NCI-H1105 treated with DMSO at 0.1 percent for 48 hours (cell line): ENCODE measurements at regions not wholly inside any gene's neighbourhood (a gene's known extent, or its start where the extent isn't known, plus 50 kb on each side); places are given as distances from the start of the nearest gene placed in this dataset.
"Not testable (repeated sequence)": the region's sequence is repeated elsewhere in the genome, so short reads cannot be mapped to it uniquely, and the experiment has no call there.

ENCODE experiments used
- DNase-seq: peaks from one replicate; lab custom pipeline; 2025; lab: John Stamatoyannopoulos, UW

DNA sequence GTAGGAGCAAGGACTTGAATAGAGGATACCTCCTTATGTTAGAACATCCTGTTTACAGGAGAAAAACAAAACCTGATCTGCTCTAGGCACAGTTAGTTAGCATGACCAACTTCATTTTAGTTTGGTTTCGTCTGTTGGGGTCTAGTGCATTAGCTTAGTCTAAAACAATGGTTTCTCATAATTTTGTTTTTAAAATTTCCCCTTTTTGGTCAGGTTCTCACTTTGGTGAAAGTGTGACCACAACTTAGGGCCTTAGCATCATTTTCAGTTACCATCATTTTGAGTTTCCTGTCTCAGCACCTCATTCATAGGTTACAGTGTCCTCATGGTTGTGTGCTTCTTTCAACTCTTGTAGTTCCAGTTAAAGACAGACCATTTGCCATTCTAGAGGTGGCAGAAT, 1277.0 kb upstream of the SLC39A10 start:
- DNase-seq, result no peak

DNA sequence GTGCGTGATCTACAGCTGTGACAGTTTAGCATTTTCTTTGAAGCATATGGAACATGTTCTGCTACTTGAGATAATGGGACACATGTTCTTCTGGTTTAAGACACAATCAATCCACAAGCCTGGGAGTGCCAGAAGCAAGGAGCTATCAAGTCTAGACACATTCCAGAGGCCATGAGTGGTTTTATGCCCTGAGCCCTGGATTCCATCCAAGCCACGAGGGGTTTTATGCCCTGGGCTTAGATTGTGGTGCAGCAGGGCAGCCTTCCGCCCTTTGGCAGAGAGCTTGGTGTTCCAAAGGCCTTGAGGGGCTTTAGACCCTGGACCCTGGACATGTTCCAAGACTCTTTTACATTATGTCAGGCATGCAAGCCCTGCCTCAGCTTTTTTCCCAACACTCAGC, 1289.6 kb upstream of the SLC39A10 start:
- DNase-seq, result peak; percentile 77

DNA sequence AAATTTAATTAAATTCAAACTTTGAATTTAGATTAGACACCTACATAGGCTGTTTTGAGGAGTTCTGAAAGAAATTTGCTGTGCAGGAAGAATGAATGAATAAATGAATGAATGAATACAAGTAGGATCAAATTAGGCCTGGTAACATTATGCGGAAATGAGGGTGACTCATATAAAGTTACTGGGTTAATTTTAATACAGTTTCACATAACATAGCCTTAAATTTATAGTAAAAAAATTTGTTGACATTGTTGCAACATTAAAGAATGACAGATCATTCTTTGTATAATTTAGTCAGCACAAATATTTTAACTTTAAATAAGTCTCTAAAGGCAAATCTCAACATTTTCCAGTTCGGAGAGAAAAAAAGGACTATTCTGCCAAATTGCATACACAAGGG, 1293.1 kb upstream of the SLC39A10 start:
- no peak for DNase-seq

DNA sequence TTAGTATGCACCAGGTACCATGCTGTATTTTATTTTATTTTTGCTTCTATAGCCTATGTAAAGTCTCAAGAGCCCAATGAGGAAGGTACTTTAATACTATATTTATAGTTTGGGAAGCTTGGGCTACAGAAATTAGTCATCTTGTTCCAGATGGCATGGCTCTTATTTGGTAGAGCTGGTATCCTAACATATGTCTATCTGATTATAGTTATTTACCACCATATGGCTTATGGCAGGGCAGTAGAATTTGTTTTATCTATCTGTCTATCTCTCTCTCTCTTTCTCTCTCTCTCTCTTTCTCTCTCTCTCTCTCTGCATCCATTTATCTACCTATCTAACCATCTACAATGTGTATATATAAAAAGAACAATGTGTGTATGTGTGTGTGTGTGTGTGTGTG, 1293.7 kb upstream of the SLC39A10 start:
- DNase-seq, result no peak

DNA sequence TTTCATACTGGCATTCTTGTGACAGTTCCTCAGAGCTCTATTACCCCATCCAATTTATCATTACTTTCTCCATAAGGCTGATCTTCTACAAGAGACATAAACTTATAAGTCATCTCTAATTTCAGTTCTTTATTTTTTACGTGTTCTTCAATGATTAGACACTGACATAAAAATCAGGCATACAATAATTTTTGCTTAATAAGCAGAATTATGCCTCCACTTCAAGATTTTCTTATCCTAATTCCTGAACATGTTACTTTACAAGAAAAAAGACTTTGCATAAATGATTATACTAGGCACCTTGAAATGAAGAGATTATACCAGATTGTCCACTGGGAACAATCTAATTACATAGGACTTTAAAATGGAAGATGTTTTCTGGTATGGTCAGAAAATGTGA, 1304.5 kb upstream of the SLC39A10 start:
- DNase-seq, result no peak

DNA sequence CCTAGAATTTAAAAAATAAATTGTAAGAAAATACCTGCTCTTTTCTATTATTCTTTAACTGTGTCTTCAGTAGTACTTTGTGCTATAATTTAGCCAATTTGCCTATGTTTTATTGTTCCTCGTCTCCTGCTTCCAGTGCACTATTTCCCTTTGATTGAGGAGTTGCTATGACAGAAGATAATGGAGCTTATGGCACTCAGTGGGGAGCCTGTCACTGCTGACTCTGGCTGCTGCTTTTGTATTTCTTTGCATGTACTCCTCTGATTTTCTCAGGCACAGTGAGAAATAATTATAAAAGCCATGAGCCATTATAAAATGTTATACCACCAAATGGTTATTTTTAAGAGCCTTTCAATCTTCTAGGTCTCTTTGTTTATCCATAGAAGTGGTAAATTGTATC, 1310.8 kb upstream of the SLC39A10 start:
- peak; percentile 86 for DNase-seq

DNA sequence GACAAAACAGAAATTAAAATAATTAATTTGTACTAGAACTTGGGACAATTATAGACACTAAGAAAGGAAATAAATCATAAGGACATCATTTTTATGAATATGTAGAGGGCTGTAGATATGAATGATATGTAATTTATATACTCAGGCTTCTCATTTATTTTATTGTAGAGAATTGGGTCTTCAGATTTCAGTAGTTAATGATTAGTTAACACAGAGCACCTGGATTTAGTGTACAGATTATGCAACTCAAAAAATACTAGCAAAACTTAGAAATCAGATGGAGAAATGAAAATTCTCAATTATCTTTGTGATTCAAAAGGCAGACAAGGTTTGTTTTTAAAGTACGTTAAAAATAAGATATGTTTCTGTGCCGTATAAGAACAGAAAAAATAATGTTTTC, 1311.7 kb upstream of the SLC39A10 start:
- DNase-seq, result peak; percentile 83

DNA sequence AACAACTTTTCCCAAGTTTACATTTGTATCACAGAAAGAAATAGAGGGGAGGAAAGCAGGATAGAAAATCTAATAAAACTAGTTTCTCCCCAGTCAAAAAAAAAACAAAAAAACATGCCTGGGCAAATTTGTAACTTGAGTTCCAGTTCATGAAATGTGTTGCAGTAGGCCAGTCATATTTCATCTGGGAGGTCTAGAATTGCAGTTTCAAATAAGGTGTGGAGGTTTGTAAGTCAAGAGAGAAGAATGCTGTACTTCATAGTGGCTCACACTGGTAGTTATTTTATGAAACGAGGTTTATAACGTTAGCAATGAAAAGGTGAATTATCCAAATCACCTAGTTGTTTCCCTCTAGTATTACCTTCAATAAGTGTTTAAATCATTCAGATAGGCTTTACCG, 1313.9 kb upstream of the SLC39A10 start:
- DNase-seq, result peak; percentile 51

DNA sequence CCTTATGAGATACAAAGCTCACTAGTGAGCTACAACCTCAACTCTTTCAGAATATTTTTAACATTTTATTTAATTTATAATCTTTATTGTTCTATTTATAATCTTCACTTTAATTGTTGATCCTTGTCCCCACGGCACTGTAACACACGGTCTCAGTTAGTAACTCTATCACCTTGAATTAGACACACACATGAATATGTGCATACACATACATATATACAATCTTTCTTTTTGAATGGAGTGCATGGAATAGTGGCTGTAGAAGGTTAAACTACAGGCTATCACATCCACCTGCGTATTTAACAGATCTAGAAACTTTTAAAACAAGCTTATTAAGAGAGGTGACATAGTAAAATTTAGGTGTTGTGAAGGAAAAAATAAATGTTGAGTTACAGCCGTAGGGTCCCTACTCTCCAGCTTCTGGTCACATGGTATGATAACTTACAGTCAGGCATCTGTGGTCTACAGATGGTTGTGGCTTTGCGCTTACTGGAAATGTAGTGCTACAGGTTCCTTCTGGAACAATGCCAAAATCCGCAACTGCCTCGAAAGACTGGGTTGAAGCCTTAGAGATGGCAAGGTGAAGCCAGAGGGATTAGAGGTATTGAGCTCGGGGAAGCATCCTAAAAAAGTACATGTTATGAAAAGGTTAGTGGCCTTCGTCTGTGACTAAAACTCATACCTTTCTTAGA, 1324.1 kb upstream of the SLC39A10 start:
- no peak for DNase-seq

DNA sequence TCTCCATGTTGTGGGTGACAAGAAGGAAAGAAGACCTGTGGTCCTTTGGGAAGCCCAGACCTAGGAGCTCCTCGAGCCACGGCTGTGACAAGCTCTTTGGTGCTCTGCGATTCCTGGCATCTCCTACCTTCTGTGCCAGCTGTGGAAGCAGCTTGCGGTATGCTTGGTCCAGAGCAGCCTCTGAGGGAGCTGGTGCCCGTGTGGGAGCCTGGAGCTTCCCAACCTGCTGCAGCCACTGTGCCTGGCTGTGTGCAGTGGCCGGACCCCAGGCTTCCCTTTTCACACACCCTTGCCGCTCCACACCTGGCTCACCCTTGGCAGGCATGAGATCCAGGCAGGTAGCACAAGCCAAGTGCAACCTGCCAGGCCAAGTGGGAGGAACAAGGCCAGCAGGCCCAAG, 1328.6 kb upstream of the SLC39A10 start:
- DNase-seq, result no peak

DNA sequence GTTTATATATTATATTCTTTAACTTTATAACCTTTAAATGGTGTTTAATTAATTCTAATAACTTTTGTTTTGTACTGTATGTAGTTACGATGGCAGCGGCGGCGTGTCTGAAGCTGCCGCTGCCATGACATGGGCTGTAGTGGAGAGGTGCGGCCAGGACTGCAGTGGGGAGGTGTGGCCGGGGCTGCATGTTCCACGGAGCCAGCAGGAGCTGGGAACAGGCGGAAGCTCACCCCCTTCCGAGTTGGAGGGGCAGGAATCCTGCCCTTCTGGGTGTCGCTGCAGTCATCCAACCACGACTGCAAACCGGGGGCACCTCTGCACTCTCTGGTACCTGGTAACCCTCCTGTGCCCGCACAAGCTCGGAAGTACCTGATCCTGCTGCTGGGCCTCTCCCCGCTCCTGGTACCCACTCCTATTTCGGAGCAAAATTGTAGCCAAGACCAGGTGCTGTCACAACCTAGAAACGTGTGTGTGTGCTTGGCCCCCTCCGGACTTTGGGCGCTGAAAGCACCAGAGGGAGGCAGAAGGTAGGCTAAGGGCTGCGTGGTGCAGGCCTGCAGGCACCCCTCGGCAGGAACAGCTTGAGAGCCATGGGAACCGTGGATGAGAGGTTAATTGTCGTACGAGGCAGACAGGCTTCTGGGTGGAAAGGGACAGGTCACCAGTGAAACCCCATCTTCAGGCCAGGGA, 1329.7 kb upstream of the SLC39A10 start:
- no peak for DNase-seq

DNA sequence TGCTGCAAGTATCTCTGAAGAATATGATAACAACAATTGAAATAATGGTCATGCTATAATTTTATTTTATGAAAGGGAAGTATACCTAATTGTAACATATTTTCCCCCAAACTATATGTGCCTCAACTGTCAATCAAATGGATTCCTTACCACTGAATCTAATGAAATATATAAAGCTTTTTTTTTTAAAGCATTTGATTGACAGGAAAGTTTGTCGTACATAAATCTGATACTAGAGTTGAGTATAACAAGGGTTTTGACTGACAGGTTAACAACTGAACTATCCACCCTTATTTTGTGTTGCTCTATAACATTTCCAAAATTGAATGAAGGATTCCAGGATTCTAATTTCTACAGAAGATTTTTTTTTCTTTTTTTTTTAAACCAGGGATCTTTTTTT, 1333.3 kb upstream of the SLC39A10 start:
- DNase-seq, result no peak

DNA sequence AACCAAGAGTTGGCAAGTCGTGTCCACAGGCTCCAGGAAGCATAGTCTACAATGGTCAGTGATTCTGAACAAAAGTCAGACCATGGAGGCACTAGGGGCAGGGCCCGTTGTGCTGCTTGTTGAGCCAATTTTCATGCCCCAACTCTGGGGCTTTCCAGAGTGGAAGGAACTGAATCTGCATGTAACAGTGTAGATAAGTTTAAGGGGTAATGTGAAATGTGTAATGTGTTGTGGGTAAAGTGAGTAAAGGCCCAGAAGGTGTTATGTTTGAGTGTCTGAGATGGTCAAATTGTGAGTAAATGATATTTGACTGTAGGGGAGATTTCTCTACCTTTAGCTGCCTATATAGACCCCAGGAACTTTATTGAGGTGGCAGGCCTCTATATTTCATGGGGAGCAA, 1336.5 kb upstream of the SLC39A10 start:
- DNase-seq, result no peak

DNA sequence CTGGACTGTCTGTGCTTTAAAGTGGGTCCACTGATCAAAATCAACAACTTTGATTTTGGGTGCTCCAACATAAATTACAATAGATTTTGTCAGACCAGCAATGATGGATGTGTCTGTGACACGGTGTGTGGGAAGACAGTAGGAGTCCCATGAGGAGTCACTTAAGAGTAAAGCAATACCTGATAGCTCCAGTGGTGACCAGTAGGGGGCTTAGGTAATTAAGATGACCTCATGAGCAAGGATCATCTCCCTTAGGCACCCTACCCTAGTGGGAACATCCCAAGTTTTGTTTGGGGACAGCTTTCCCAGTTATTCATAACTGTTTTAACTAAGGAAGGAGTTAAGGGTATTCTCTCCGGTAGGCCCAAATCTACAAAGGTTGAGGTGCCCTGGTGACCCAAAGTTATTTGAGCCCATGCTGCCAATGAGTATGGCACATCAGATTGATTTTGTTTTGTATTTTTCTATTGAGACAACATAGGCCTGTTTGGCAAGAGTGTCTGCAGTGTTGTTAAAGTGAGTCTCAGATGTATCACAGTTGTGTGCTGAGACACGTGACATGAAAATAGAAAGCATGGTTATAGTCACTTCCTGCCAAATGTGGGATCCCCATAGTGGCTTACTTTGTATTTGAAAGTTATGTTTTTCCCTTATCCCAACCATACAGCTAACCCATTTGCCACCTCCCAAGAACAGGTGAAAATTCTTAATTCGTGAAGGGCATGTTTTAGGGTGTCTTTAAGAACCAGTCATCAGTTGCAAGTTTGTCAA, 1337.6 kb upstream of the SLC39A10 start:
- no peak for DNase-seq

DNA sequence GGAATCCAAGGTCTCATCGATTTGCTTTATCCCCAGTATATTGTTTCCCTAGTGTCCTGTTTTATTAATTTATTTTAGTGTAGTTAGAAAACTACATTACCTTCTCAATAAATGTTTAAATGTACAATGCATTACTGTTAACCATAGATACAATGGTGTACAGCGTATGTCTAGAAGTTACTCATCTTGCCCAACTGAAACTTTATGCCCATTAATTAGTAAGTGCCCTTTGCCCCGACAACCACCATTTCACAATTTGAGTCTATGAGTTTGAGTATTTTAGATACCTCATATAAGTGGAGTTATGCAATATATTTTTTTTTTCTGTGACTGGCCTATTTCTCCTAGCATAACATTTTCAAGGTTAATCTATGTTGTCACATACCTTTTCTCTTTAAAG, 1343.0 kb upstream of the SLC39A10 start:
- DNase-seq, result no peak

DNA sequence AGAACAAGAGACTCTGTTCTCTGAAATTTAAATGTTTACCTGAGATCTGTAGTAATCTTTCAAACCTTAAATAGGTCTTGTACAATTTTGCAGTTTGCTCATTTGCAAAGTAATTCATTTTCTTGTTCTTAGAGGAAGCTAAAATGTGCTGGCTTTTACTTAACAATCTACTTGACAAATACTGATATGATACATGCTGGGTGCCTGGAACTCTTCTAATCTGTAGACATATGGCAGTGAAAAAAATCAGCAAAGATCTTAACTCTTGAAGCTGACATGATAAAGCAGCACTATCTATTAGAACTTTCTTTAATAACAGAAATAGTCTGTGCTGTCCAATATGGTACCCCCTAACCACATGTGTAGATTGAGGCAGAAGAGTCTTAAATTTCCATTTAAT, 1352.8 kb upstream of the SLC39A10 start:
- no peak for DNase-seq

DNA sequence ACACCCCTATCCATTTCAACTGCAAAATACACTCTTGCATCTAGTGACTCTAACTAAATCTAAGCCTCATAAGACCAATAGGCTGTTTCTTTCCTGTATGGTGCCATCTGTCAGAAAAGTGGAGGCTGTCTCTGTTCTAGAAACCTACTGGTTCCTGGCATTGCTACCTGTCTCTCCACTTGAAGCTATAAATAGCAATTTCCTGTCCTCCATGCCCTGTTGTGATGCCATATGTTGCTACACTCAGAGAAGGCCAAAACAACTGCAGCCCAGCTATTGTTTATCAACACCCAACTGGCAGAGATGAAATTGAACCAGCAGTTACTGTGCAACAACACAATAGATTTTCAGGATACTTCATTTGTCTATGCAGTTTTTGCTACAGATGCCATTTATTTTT, 1355.1 kb upstream of the SLC39A10 start:
- peak; percentile 12 for DNase-seq

DNA sequence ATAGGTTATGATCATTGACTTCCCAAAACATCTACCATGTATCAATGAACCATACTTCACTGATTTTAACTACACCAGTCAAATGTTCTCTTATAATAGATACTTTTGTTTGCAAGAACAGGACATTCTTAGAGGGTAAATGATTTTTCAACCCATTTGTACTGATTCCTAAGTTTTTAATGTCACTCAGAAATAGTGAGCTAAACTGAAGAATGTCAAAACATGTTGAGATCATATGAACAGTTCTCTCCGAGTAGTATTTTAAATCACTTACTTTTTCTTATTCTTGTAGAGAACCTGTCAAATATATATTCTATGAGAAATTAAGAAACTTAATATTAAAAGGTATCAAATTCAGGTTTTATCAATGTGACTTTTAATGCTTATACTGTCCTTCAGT, 1362.9 kb upstream of the SLC39A10 start:
- DNase-seq, result no peak

DNA sequence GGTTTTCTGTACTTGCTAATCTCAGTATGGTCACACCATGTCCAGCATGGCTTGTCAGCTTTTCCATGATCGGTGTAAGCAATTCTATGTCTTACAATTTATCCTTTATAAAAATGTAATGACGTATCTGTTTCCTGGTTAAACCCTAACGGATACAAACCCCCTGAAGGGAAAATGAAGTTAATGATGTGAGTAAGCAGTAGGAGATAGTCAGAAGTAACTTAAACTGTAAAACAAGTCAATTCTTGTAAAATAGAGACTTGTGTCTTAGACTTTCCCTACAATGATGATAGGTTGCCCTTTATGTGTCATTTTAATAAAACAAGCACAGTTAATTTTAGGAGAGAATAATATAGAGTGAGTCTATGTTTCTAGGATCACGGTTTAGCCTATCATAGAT, 1365.9 kb upstream of the SLC39A10 start:
- no peak for DNase-seq

DNA sequence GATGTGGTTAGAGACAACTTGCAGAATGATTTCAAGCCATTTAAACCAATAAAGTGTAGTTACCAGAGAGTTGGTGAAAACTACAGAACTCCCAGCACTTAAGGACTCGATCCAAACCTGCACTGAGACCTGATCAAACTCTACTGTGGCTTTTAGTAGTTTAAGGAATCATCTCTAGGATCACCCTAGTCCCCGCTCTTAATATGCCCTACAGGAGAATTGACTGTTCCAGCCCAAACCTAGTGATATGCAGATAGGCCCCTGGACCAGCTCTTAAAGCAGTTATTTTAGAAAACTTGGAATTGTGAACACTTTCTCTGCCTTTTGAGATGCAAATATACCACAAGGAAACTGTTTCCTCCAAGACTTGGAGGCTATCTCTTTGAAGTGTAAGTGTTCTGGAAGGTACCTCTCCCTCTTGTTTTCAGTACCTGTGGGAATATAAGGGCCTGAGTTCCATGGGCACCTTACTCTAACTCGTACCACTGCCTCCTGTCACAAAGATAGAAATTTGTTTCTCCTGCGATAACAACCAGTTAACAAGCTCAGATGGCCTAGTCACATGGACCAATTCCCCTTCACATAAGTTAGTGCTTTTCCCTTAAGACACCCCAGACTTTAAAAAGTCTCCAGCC, 1367.2 kb upstream of the SLC39A10 start:
- no peak for DNase-seq

DNA sequence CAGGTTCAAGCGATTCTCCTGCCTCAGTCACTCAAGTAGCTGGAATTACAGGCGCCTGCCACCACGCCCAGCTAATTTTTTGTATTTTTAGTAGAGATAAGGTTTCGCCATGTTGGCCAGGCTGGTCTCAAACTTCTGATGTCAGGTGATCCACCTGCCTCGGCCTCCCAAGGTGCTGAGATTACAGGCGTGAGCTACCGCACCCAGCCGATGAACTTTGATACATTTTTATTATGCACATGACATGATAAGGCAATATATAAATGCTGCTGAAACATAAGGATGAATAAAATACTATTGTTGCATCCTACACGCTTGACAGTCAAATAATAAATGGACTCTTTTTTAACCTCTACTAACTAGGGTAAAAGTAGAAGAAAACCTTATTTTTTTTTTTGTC, 1380.4 kb upstream of the SLC39A10 start:
- DNase-seq, result not testable (repeated sequence)

DNA sequence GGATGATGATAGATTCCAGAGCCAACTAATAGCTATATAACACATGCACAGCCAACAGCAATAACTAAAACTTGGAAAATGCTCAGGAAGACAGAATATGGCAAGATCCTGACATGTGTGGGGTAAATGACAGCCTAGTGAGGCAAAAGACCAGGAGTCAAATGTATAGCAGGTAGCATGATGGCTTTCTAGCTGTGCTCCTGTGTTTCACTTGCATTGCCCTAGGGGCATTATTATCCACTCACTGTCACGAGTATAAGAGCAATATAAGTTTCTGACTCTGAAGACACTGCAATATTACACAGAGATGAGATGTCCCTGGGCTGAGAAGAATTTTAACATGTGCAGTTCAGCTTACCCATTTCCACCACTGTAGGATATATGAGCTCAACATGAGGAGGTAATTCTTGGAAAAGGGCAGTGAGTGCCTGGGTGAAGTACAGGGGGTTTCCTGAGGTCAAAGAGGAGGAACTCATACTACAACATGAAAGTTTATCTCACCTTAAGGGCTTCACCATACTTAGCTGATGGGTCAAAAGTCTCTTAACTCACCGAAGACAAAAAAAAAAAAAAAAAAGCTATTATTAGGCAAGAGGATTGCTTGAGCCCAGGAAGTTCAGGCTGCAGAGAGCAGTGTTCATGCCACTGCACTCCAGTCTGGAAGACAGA, 1385.6 kb upstream of the SLC39A10 start:
- DNase-seq, result no peak
